ENCODE measurements at regions not wholly inside any gene's neighbourhood (a gene's known extent, or its start where the extent isn't known, plus 50 kb on each side); places are given as distances from the start of the nearest gene placed in this dataset.

- no peak for TF ChIP-seq NR1H2 (CRISPR knock-in tag; IDR thresholded peaks at IDR 0.05)
- TF ChIP-seq PRRX2 (CRISPR knock-in tag; IDR thresholded peaks at IDR 0.05), result no peak
- no peak for TF ChIP-seq ZNF423 (CRISPR knock-in tag; IDR thresholded peaks at IDR 0.05)
- no peak for TF ChIP-seq FOXJ3 (CRISPR knock-in tag; IDR thresholded peaks at IDR 0.05; ENCODE audit: borderline replicate concordance)
- no peak for TF ChIP-seq ATF6 (CRISPR knock-in tag; IDR thresholded peaks at IDR 0.05)
- TF ChIP-seq ESRRA (CRISPR knock-in tag; IDR thresholded peaks at IDR 0.05; ENCODE audit: borderline replicate concordance), result no peak
- TF ChIP-seq ZNF219 (CRISPR knock-in tag; IDR thresholded peaks at IDR 0.05; ENCODE audit: borderline replicate concordance), result no peak
- TF ChIP-seq, protein P1, sequence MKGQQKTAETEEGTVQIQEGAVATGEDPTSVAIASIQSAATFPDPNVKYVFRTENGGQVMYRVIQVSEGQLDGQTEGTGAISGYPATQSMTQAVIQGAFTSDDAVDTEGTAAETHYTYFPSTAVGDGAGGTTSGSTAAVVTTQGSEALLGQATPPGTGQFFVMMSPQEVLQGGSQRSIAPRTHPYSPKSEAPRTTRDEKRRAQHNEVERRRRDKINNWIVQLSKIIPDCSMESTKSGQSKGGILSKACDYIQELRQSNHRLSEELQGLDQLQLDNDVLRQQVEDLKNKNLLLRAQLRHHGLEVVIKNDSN (CRISPR knock-in tag; IDR thresholded peaks at IDR 0.05), result no peak
- TF ChIP-seq, protein P2, sequence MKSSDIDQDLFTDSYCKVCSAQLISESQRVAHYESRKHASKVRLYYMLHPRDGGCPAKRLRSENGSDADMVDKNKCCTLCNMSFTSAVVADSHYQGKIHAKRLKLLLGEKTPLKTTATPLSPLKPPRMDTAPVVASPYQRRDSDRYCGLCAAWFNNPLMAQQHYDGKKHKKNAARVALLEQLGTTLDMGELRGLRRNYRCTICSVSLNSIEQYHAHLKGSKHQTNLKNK (CRISPR knock-in tag; IDR thresholded peaks at IDR 0.05), result no peak
Measured at GRCh38 chr1:83011265-83011664, 987.7 kb downstream of the TTLL7 start (continued).

GRCh38 chr1:83006271-83006670 lies 992.7 kb downstream of the TTLL7 start:
- no peak for DNase-seq (ENCODE audit: low spot score)
- Mint-ChIP-seq H3K27ac (no peak overlapping the region), H3K27me3 (ENCODE audit: low read depth) (no peaks in the 10 kb centered on the region), H3K4me3 (no peak overlapping the region), H3K36me3 (no peaks in the 10 kb centered on the region; the same call in none of the 2 replicates), H3K4me1 (peaks cover 19% of the 10 kb centered on the region), H3K9me3 (peaks cover 8% of the 10 kb centered on the region)
- ChIA-PET POLR2A (no interaction called here), CTCF (no interaction called here)
- TF ChIP-seq IRF2 (CRISPR knock-in tag; IDR thresholded peaks at IDR 0.05; ENCODE audit: borderline replicate concordance, low read depth), result no peak
- TF ChIP-seq, protein P3, sequence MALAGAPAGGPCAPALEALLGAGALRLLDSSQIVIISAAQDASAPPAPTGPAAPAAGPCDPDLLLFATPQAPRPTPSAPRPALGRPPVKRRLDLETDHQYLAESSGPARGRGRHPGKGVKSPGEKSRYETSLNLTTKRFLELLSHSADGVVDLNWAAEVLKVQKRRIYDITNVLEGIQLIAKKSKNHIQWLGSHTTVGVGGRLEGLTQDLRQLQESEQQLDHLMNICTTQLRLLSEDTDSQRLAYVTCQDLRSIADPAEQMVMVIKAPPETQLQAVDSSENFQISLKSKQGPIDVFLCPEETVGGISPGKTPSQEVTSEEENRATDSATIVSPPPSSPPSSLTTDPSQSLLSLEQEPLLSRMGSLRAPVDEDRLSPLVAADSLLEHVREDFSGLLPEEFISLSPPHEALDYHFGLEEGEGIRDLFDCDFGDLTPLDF (CRISPR knock-in tag; IDR thresholded peaks at IDR 0.05), result no peak
- TF ChIP-seq, protein P4, sequence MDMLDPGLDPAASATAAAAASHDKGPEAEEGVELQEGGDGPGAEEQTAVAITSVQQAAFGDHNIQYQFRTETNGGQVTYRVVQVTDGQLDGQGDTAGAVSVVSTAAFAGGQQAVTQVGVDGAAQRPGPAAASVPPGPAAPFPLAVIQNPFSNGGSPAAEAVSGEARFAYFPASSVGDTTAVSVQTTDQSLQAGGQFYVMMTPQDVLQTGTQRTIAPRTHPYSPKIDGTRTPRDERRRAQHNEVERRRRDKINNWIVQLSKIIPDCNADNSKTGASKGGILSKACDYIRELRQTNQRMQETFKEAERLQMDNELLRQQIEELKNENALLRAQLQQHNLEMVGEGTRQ (CRISPR knock-in tag; IDR thresholded peaks at IDR 0.05), result no peak
- TF ChIP-seq, protein P5, sequence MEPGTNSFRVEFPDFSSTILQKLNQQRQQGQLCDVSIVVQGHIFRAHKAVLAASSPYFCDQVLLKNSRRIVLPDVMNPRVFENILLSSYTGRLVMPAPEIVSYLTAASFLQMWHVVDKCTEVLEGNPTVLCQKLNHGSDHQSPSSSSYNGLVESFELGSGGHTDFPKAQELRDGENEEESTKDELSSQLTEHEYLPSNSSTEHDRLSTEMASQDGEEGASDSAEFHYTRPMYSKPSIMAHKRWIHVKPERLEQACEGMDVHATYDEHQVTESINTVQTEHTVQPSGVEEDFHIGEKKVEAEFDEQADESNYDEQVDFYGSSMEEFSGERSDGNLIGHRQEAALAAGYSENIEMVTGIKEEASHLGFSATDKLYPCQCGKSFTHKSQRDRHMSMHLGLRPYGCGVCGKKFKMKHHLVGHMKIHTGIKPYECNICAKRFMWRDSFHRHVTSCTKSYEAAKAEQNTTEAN (CRISPR knock-in tag; IDR thresholded peaks at IDR 0.05), result no peak
- TF ChIP-seq MYBL2 (CRISPR knock-in tag; IDR thresholded peaks at IDR 0.05), result no peak
- no peak for ATAC-seq

- H3K4me1 Mint-ChIP-seq, result peaks cover 3% of the 10 kb centered on the region
- no peak for TF ChIP-seq ATF3 (CRISPR knock-in tag; conservative IDR thresholded peaks at IDR 0.05)
- DNase-seq (ENCODE audit: low spot score) (no peak), ATAC-seq (no peak)
- POLR2A ChIA-PET, result no interaction called here
- H3K4me3 Mint-ChIP-seq, result no peak overlapping the region
- H3K27ac Mint-ChIP-seq, result no peak overlapping the region
- H3K36me3 Mint-ChIP-seq, result no peaks in the 10 kb centered on the region
- no peaks in the 10 kb centered on the region for H3K9me3 Mint-ChIP-seq
- CTCF ChIA-PET, result no interaction called here
- no peaks in the 10 kb centered on the region for H3K27me3 Mint-ChIP-seq (ENCODE audit: low read depth)
Measured at GRCh38 chr1:83000286-83000685, 998.6 kb downstream of the TTLL7 start.
